ENCODE measurements at regions not wholly inside any gene's neighbourhood (a gene's known extent, or its start where the extent isn't known, plus 50 kb on each side); places are given as distances from the start of the nearest gene placed in this dataset.

DNA sequence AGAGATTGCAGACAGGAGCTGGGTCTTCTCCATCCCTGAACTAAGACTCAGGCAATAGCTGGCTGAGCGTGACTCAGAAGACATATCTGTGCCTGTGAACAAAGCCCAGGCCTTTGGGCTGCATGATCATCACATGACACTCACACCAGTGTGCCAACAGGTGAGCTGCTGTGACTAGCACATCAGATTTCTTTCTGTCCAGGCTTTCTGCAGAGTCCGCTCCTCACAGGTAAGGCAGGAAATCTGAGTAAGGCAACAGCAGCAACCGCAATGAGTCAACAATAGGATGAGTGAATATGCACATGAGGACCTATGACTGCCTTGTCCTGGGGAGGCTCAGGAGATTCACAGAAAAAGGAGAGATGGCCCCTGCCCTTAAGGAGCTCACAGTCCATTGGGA is 293.6 kb downstream of the ACTL7B start:
- TF ChIP-seq, protein P1, sequence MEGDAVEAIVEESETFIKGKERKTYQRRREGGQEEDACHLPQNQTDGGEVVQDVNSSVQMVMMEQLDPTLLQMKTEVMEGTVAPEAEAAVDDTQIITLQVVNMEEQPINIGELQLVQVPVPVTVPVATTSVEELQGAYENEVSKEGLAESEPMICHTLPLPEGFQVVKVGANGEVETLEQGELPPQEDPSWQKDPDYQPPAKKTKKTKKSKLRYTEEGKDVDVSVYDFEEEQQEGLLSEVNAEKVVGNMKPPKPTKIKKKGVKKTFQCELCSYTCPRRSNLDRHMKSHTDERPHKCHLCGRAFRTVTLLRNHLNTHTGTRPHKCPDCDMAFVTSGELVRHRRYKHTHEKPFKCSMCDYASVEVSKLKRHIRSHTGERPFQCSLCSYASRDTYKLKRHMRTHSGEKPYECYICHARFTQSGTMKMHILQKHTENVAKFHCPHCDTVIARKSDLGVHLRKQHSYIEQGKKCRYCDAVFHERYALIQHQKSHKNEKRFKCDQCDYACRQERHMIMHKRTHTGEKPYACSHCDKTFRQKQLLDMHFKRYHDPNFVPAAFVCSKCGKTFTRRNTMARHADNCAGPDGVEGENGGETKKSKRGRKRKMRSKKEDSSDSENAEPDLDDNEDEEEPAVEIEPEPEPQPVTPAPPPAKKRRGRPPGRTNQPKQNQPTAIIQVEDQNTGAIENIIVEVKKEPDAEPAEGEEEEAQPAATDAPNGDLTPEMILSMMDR (optimal IDR thresholded peaks at IDR 0.05 in 1 of 3, IDR thresholded peaks at IDR 0.05 in 1 of 3, conservative IDR thresholded peaks at IDR 0.05 in 1 of 3; ENCODE audit: extremely low read depth in 1 of 3, insufficient read depth in 2 of 3, low read length in 3 of 3): no peak
- TF ChIP-seq EZH2 (IDR thresholded peaks at IDR 0.05; ENCODE audit: low read length): no peak

Measured in keratinocyte (primary cell).